GM23338 (cell line): ENCODE measurements at regions not wholly inside any gene's neighbourhood (a gene's known extent, or its start where the extent isn't known, plus 50 kb on each side); places are given as distances from the start of the nearest gene placed in this dataset.

Experiments
- CTCF ChIP-seq, 2 experiments: fragments of 200-600 bp in 1 of 2; sonication (generic) in 1 of 2; conservative IDR thresholded peaks; 2 replicates each; pipeline versions ENCODE4 v1.5.1 to v1.6.1; 2016 to 2017; ENCODE audit warnings: antibody characterized with exemption in 2 of 2, low read depth in 2 of 2, mild to moderate bottlenecking in 2 of 2, moderate library complexity in 1 of 2
- POLR2AphosphoS5 ChIP-seq: IDR thresholded peaks from 2 replicates; pipeline ENCODE4 v1.6.1; 2016; ENCODE audit warnings: antibody characterized with exemption, low read depth

- no peak for TF ChIP-seq CTCF (conservative IDR thresholded peaks at IDR 0.05; ENCODE audit: low read depth in 2 of 2)
- no peak for TF ChIP-seq POLR2AphosphoS5
Observed at GRCh38 chr4:131638781-131639180, 1510.3 kb upstream of the PCDH10 start.
